Right ventricle myocardium superior (tissue), 1 donor: ENCODE measurements at regions not wholly inside any gene's neighbourhood (a gene's known extent, or its start where the extent isn't known, plus 50 kb on each side); places are given as distances from the start of the nearest gene placed in this dataset.

Source experiments
- ATAC-seq: fragments of 200-7000 bp; cut with Tn5 transposase; one replicate; pipeline ENCODE4 v1.9.1; 2020; ENCODE audit warnings: mild to moderate bottlenecking; ENCODE audit not compliant: poor library complexity
- DNase-seq: peaks from one replicate; pipeline ENCODE4 v3.0.0-alpha.2; 2020
- intact Hi-C: fragments of 100-400 bp; cut with DNase I; formaldehyde crosslinking; loops from one replicate; pipeline ENCODE4 v1.11.2; 2022
- donor health status: DM: no; HTN: yes; CAD: no; lungs with severe emphysema.

- no peak for DNase-seq
- ATAC-seq, result no peak
- intact Hi-C loops, result no loop called here
These were observed 124.7 kb upstream of the TLL1 start for GRCh38 chr4:165748321-165748720.

- DNase-seq, result no peak
- intact Hi-C loops, result no loop called here
- ATAC-seq, result no peak
These were observed 121.2 kb upstream of the TLL1 start for GRCh38 chr4:165751882-165752281.

- intact Hi-C loops, result no loop called here
- ATAC-seq (no peak), DNase-seq (no peak)
These were observed 118.4 kb upstream of the TLL1 start for GRCh38 chr4:165754664-165755063.

- intact Hi-C loops, result no loop called here
- DNase-seq (no peak), ATAC-seq (no peak)
These were observed 116.2 kb upstream of the TLL1 start for GRCh38 chr4:165756836-165757235.

GRCh38 chr4:165757451-165757850 lies 115.6 kb upstream of the TLL1 start:
- intact Hi-C loops, result no loop called here
- no peak for DNase-seq
- no peak for ATAC-seq

GRCh38 chr4:165758086-165758485 lies 115.0 kb upstream of the TLL1 start:
- no peak for ATAC-seq
- DNase-seq, result no peak
- intact Hi-C loops, result no loop called here

- DNase-seq, result no peak
- intact Hi-C loops, result no loop called here
- no peak for ATAC-seq
These were observed 112.9 kb upstream of the TLL1 start for GRCh38 chr4:165760182-165760581.

- DNase-seq (no peak), ATAC-seq (no peak)
- intact Hi-C loops, result no loop called here
These were observed 111.1 kb upstream of the TLL1 start for GRCh38 chr4:165761963-165762362.

GRCh38 chr4:165763640-165764039 lies 109.4 kb upstream of the TLL1 start:
- intact Hi-C loops, result no loop called here
- ATAC-seq, result peak; percentile 45
- no peak for DNase-seq

GRCh38 chr4:165765053-165765452 lies 108.0 kb upstream of the TLL1 start:
- ATAC-seq, result no peak
- intact Hi-C loops, result no loop called here
- no peak for DNase-seq

- DNase-seq (no peak), ATAC-seq (peak; percentile 31)
- intact Hi-C loops, result no loop called here
These were observed 107.0 kb upstream of the TLL1 start for GRCh38 chr4:165766018-165766417.

- ATAC-seq (no peak), DNase-seq (no peak)
- intact Hi-C loops, result no loop called here
These were observed 106.1 kb upstream of the TLL1 start for GRCh38 chr4:165766976-165767375.

- ATAC-seq, result no peak
- no peak for DNase-seq
- intact Hi-C loops, result no loop called here
These were observed 105.4 kb upstream of the TLL1 start for GRCh38 chr4:165767671-165768070.

- intact Hi-C loops, result no loop called here
- no peak for DNase-seq
- ATAC-seq, result no peak
These were observed 104.8 kb upstream of the TLL1 start for GRCh38 chr4:165768281-165768680.

- intact Hi-C loops, result no loop called here
- no peak for ATAC-seq
- no peak for DNase-seq
These were observed 98.7 kb upstream of the TLL1 start for GRCh38 chr4:165774326-165774725.

- DNase-seq (no peak), ATAC-seq (no peak)
- intact Hi-C loops, result no loop called here
These were observed 92.9 kb upstream of the TLL1 start for GRCh38 chr4:165779950-165780670.

GRCh38 chr4:165780735-165781134 lies 92.3 kb upstream of the TLL1 start:
- ATAC-seq (no peak), DNase-seq (no peak)
- intact Hi-C loops, result no loop called here

- no peak for DNase-seq
- ATAC-seq, result no peak
- intact Hi-C loops, result no loop called here
These were observed 90.4 kb upstream of the TLL1 start for GRCh38 chr4:165782623-165783022.

- ATAC-seq (no peak), DNase-seq (no peak)
- intact Hi-C loops, result no loop called here
These were observed 89.4 kb upstream of the TLL1 start for GRCh38 chr4:165783626-165784025.

- DNase-seq (peak; percentile 37), ATAC-seq (peak; percentile 95)
- intact Hi-C loops, result no loop called here
These were observed 88.4 kb upstream of the TLL1 start for GRCh38 chr4:165784672-165785071.

- intact Hi-C loops, result no loop called here
- DNase-seq, result no peak
- ATAC-seq, result no peak
These were observed 87.7 kb upstream of the TLL1 start for GRCh38 chr4:165785337-165785736.
